Cerebellar nuclear complex (tissue), 1 donor: ENCODE measurements at regions not wholly inside any gene's neighbourhood (a gene's known extent, or its start where the extent isn't known, plus 50 kb on each side); places are given as distances from the start of the nearest gene placed in this dataset.
"Not testable (repeated sequence)": the region's sequence is repeated elsewhere in the genome, so short reads cannot be mapped to it uniquely, and the experiment has no call there.

ENCODE experiments used
- DNase-seq, 2 experiments: peaks; one replicate each; lab custom pipeline; 2025; lab: John Stamatoyannopoulos, UW

DNA sequence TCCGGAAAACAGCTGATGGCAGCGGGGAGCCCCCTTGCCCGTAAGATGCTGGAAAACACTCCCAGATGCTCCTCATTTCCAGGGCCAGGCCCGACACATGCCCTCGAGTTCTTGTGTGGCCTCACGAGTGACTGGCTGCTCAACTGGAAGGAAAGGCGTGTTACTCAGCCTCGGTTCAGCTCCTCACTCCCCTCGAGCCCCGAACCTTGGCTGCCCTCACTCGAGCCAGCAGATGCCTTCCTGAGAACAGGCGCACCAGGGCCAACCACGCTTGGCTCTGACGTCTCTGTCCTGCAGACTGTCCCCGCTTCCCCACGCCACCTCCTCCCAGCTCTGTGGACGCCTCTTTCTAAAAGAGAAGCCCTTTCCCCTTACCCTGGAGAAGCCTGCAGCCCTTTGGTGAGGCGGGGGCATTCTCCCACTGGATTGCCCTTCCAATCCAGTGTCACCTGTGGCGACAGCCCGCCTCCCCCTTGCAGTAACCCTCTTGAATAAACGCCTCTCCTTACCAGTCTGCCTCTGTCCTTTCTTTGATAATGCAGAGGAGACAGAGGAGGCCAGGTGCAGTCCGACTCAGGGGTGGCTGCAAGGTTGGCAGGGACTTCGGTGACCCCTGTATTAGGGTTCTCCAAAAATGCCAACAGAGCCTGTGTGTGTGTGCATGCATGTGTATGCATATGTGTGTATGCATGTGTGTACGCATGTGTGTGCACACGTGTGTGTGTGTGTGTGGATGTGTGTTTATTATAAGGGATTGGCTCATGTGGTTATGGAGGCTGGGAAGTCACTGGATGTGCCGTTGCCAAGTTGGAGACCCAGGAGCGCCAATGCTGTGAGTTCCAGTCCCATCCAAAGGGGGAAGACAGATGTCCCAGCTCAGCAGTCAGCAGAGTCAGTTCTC lies 166.3 kb downstream of the KIF26A start:
- no peak for DNase-seq

DNA sequence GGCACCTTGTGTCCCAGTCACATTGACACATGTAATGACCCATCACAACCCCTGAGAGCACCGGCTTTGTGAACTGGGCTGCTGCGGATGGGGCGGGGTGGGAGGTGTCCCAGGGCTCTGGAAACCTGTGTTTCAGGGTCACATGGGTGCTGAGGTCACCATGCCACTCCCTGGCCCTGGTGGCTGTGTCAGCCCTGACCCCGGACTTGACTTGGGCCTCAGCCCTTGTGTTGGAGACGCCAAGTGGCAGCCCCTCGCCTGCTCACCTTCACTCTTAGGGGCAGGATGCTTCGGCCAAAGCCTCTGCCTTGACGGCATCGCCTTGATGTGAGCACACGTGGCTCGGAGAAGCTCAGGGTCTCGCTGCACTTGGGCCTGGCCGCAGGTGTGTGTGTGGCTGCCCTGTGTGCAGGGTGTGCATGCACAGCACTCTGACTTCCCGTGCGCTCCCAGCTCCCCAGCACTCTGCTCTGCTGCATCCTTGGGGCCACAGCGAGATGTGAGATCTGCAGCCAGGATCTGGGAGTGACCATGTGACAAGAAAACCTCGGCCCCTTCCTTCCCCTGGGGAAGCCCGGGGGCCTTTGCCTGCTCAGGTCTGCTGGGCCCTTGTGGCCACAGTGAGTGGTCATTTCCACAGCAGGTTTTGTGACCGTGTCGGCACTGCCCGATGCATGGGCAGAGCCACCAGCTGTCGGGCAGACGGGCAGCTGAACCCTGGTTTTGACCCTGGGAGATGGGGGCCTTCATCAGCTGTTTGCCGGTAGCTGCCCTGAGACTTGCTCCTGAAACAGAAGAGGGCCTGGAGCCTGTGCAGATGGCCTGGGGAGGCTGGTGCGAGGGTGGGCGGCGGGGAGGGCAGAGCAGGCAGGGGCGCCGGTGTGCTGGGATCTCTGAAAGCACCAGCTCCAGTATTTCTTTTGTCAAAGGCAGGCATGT lies 167.4 kb downstream of the KIF26A start:
- no peak for DNase-seq

DNA sequence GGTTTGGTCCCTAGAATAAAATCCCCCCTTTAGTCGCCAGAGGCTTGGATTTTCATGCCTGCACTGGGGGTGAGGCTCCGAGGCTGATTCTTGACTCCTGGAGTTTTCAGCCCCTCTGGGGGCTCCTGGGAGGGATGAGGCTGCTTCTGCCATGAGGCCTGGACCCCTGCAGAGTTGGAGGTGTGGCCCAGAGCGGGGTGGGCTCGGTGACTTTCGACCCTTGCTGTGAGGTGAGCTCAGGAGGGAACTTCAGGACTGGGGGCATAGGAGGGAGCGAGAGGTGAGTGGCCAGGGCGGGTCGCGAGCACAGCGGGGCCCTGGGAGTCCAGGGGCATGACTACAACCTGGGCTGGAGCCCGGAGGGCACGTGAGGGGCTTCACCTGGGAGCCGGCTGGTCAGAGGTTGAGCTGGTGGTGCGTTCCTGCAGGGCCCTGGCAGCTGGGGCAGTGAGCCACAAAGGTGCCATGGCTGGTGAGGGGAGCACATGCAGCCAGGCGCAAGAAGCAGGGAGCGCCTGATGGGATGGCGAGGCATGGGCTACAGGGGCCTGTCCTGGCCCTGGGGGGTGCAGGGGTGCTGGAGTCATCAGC lies 168.2 kb downstream of the KIF26A start:
- DNase-seq = no peak

DNA sequence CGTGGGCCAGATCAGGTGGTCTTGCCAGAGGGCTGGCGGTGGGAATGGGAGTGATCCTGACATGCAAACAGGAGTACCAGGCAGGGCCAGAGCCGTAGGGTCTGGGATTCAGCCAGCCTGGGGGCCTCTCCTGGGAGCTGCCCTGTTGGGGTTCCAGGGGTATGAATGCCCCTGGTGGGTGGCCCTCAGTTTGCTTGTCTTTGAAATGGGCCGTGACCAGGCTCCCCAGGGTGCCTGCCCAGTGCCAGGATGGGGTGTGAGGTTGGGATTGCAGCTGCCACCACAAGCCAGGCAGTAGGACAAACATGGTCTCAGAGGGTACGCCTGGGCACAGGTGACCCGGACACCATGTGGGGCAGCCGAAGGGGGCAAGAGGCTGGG lies 168.8 kb downstream of the KIF26A start:
- no peak for DNase-seq

DNA sequence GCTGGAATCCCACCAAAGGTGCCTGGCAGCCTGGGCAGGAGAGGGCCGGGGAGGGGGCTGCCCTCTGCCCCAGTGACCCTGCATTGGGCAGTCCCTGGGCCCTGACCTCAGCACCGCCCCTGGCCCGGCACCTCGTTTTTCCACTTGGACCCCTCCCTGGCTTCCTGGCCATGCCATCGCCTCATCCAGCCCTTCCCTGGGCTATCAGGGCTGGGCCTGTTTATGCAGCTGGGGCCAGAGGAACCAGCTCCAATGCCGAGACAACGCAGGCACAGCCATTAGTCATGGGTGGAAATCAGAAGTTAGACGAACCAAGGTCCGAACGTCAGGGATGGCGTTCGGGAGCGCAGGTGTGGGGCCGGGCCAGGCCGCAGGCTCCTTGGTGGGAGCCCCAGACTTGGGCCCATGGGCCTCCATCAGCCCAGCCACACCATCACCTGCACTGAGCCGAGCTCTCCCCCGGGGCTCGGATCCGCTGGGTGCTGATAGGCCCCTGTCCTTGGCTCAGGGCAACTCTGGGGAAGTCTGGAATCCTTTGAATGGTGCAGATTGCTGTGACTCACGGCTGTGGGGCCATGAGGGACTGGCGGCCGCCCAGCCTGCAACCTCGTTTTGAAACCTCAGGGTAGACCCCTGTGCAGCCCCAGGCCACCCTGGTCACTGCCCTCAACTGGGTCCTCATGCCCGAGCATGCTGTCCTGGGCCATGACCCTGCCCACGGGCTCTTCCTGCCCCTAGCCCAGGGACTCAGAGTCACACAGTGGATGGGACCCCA lies 169.4 kb downstream of the KIF26A start:
- no peak for DNase-seq

DNA sequence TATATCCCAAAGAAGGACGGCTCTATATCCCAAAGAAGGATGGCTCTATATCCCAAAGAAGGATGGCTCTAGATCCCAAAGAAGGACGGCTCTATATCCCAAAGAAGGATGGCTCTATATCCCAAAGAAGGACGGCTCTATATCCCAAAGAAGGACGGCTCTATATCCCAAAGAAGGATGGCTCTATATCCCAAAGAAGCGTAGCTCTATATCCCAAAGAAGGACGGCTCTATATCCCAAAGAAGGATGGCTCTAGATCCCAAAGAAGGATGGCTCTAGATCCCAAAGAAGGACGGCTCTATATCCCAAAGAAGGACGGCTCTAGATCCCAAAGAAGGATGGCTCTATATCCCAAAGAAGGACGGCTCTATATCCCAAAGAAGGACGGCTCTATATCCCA lies 170.1 kb downstream of the KIF26A start:
- not testable (repeated sequence) for DNase-seq

DNA sequence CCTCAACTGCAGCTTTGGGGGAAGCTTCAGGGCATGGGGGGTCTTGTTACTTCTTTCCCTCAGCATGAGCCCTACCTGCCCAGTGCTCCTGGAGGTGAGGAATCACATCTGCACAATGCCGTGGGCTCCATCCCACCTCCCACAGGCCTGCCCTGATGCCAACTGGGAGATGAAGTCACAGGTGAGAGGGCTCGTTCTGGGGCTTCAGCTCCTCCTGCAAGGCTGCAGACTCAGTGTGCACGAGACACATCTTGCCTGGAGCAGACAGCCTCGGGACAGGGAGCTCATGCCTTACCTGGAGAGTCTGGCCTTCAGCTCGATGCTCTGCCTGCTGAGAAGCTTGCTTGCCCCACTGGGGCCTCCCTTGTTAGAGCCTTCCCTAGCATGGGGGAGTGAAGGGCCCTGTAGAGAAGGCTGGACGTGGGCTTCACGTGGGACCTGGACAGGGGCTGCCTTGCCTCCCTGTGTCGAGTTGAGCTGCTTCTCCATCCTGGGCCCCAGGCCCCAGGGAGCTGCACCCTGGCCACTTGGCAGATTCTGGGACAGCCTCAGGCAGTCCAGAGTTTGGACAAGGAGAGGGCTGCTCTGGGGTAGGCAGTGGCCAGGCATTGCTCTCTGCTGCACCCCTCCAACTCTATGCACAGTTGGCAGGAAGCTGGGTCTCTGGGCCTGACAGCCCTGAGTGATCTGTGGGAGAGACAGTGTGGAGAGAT lies 171.4 kb downstream of the KIF26A start:
- DNase-seq = no peak

DNA sequence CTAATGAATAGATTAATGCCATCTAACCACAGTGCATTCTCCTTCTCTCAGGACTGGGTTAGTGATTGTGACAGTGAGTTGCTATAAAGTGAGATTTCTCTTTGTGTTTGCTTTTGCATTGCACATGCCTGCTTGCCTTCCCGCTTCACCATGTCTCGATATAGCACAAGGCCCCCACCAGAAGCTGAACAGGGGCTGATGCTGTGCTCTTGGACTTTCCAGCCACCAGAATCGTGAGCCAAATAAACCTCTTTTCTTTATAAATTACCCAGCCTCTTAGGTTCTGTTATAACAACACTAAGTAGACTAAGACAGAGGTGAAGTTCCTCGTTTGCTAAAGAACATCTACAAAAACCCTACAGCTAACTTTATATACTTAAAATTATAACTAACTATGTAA lies 173.0 kb downstream of the KIF26A start:
- DNase-seq = no peak

DNA sequence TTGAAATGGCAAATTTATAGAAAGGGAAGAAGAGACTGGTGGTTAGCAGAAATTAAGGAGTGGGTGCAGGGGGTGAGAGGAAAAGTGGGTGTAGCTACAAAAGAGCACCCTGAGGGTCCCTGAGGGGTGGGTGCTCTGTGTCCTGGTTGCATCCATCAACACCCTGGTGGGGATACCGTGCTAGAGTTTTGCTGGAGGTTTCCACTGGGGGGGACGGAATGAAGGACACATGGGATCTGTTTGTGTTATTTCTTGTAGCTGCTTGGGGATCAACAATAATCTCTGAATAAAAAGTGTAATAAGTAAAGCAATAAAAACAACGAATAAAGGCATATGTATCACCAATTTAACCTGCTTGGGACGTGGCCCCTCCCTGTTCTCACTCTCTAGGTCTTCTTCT lies 175.3 kb downstream of the KIF26A start:
- DNase-seq = no peak

DNA sequence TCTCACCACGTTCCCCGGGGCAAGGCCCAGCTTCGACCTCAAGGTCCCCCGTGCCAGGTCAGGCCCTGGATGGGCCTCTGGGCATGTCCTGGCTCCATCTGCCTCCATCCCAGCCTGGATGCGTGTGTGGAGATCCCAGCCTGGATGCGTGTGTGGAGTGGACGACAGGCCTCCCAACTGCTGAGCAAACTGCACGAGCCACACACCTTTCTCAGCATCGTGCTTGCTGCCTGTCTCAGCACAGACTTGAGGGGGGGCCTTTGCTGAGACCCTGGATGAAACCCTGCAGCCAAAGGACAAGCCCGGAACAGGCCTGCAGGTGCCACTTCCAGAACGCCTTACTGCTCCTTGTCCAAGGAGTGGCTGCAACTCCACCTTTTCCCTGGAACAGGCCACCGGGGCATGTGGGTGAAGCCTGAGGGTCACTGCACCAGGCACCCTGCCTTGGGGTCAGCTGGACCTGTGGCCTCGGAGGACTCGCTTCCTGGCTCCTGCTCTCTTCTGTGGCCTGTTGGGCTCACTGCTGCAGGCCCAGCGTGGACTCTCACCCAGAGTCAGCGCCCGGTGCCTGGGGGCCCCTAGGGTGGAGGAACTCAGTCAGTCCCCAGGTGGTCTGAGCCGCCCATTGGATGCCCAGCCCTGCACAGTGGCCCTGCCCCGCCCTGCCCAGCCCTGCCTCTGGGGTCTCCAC lies 176.0 kb downstream of the KIF26A start:
- DNase-seq = no peak

DNA sequence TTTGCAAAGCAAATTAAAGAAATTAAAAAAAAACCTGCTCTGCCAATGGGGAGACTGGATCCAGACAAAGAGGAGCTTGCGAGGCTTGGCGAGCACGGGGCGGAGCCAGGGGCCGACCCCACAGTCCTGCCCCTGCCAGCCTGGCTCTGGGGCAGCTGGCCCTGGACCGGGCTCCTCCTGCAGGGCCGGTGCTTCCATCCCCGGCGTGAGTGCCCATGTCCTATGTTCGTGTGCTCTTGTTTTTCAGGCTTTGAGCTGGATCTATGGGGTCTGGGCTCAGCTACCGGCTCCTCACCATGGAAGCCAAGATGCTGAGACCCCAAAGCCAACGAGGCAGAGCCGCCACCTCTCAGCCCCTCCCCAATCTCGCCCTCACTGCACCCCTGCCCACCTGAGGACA lies 176.8 kb downstream of the KIF26A start:
- DNase-seq = no peak

DNA sequence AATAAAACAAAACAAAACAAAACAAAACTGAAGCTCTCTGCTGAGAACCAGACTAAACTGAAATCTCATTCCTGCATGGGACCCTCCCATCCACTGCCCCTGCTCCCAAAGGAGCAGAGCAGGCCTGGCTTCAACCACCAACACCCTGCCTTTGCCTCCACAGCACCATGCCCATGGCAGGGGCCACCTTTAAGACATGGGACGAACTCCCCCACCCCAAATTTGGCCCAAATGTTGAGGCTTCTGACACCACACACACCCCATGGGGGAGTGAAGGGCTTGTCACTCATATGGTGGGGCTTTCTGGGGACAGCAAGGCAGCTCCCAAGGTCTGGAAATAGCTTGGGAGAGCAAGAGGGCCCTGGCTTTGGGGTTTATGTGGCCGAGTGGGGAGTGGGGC lies 177.2 kb downstream of the KIF26A start:
- no peak for DNase-seq

DNA sequence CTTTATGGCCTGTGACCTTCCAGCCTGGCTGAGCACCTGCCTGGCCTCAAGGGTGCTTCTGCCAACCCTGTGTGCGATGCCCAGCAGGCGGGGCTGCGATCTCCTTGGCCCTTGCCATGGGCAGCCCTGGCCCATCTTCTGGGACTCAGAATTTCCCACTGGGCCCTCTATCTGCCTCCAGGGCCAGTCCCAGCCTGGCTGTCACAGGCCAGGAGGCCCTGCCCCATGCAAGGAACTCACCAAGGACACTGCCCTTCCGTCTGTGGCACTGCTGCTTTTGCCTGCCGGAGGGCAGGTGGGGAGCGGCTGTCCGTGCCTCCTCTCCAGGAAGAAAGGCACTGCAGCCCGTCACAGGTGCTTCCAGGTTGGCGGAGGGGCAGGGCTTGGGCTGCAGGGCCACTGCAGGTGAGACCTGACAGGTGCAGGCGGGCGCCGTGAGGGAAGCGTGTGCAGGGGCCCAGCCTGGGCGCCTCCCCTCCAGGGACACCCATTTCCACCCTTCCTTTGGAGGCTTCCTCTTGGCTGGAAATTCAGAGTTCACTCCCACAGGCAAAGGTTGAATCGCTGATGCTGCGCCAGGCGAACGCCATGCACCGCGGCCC lies 177.8 kb downstream of the KIF26A start:
- DNase-seq = no peak

DNA sequence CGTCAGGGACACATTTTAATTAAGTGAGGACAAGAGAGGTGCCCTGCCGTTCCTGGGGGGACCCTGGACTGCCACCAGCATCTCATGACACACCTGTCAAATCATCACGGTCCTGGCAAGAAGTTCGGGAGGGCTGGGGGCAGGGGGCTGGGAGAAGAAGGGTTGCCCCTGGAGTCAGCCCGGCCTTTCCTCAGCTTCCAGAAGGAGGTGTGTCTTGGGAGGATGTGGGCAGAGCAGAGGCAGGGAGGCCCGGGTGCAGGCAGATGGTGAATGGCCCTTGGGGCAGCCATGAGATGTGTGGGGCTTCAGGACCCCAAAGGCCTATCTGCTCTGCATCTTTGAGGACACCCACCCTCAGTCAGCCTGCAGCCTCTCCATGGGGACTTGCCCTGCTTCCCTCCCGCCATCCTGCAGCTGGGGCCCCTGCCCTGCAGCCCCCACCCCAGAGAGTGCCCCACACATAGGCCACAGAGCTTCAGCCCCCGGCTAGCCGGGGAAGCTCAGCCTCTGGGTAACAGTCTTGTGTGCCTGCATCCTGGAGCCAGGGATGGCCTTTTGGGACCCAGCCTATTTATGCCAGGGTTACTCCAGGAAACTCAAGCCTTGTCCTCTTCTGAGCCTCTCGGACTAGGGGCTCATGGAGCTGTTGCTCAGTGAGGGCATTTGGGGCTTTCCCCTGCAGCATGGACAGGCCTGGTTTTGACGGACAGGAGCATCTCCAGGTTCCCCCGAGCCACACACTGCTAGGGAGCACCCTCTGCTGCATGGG lies 178.5 kb downstream of the KIF26A start:
- no peak for DNase-seq

DNA sequence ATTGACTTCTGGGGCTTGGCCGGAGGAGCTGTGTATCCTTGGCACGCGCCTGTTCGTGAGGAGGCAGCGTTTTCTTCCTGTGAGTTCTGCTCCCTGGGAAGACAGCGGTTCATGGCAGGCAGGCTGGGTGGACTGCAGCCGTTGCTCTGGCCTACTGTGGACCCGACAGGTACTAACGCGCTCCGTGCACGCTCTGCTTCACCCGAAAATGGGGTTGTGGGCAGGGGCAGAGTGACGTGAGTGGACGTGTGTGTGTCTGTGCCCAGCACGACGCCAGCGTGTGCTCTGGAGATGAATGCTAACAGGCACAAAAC lies 179.1 kb downstream of the KIF26A start:
- no peak for DNase-seq

DNA sequence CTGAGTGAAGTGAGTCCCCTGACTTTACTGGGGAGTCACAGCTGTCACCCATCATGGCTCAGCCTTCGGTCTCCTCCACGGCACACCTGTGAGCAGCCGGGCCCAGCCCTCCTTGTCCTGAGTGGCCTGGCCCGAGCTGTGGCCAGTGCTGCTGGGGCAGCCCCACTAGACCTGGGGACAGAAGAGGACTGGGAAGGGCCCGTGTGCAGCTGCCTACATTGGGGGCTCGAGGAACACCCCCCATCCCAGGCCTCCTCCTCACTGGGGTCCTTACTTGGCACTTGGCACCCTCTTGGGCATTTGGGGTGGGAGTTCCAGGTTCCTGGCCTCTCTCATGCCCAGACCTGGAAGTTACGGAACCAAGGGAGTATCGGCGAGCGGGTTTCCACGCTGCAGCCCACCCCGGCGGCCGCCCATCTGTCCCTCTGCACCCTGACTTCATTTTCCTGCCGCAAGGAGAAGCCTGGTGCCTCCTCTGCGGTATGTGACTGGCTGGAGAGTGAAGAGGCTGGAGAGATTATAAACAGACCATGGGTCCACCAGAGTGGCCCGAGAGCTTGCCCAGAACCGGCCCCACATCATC lies 179.7 kb downstream of the KIF26A start:
- DNase-seq = no peak

DNA sequence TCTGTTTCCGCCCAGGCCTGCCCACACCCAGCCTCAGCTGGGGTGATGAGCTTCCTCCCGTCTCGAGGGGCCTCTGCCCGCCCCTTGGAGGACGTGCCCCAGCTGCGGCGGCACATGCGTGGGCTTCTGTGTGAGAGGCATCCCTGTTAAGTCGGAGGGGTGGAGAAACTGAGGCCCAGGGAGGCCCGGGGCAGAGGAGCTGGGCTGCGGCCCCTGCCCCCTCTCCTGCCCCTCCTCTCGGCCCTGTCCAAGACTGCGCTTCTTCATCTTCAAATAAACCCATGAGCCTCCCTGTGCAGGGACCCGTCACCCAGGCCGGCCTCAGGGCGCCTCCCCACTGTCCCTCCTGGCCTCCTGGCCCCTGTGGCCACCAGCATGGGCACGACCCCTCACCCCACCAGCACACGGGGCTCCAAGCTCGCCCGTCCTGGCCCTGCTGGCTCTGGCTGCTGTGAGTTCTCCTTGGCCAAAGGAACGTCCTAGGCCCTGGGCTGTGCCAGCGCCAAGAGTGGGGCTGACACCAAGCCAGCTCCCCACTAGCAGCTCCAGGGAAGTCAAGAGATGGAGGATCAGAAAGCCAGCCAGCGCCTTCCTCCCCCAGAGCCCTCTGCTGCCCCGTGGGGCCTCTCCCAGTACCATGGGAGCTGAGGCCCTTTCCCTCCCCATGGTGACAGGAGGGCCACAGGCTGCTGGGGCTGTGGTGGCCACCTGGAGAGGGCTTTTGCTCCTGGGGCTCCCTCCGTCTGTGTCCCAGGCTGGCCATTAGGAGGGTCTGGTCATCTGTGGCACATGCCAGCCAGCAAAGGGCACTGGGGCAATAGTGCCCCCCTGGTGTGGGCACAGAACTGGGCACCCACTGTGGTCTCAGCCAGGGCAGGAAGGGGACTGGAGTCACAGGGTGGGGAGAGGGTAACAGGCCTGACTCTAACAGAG lies 180.4 kb downstream of the KIF26A start:
- DNase-seq = no peak
